Caco-2 (cell line): ENCODE measurements at regions not wholly inside any gene's neighbourhood (a gene's known extent, or its start where the extent isn't known, plus 50 kb on each side); places are given as distances from the start of the nearest gene placed in this dataset.

Source experiments
- BruUV-seq: library from RNA; stranded (reverse); fragments of 400-500 nt; replicated peaks from 2 replicates; lab custom pipeline; 2021; lab: Mats Ljungman, UMichigan
- CTCF ChIA-PET: fragments of 300-600 bp; sonication (Branson Sonifier 250); formaldehyde crosslinking; loops from one replicate; lab custom pipeline; 2022; ENCODE audit warnings: antibody characterized with exemption; lab: Charles Lee
- POLR2A ChIA-PET: fragments of 300-600 bp; sonication (Branson Sonifier 250); formaldehyde crosslinking; loops from one replicate; lab custom pipeline; 2022; ENCODE audit warnings: antibody characterized with exemption; lab: Charles Lee
- DNase-seq, 2 experiments: peaks; one replicate each; pipeline versions ENCODE4 v3.0.0 to v3.0.0-alpha.2; 2020 to 2022
- H3K27me3 ChIP-seq: replicated peaks from 2 replicates; pipeline ENCODE4 v1.6.0; 2011; ENCODE audit warnings: low read length; ENCODE audit not compliant: control insufficient read depth, insufficient read depth
- H3K36me3 ChIP-seq: 2 replicates; pipeline ENCODE4 v1.5.1; 2011; ENCODE audit warnings: low read length; ENCODE audit not compliant: control insufficient read depth, insufficient read depth
- H3K4me1 ChIP-seq: fragments of 250-450 bp; sonication (Bioruptor Pico); 2 replicates; pipeline ENCODE4 v1.5.1; 2020; ENCODE audit warnings: mild to moderate bottlenecking
- H3K4me3 ChIP-seq: 2 replicates; pipeline ENCODE4 v1.5.1; 2011; ENCODE audit warnings: low read depth, mild to moderate bottlenecking, control low read depth, low read length
- H3K9me3 ChIP-seq: fragments of 250-450 bp; sonication (Bioruptor Pico); 2 replicates; pipeline ENCODE4 v1.5.1; 2020; ENCODE audit warnings: mild to moderate bottlenecking, moderate library complexity
- H3K27ac Mint-ChIP-seq: one replicate; pipeline ENCODE4 v1.8.0; 2022; ENCODE audit warnings: mixed read lengths; ENCODE audit not compliant: unreplicated experiment
- H3K27me3 Mint-ChIP-seq: one replicate; pipeline ENCODE4 v1.8.0; 2022; ENCODE audit warnings: mixed read lengths; ENCODE audit not compliant: insufficient read depth, unreplicated experiment
- H3K36me3 Mint-ChIP-seq: one replicate; pipeline ENCODE4 v1.8.0; 2022; ENCODE audit warnings: mild to moderate bottlenecking, mixed read lengths; ENCODE audit not compliant: insufficient read depth, unreplicated experiment
- H3K4me1 Mint-ChIP-seq: one replicate; pipeline ENCODE4 v1.8.0; 2022; ENCODE audit warnings: low read depth, mixed read lengths; ENCODE audit not compliant: unreplicated experiment
- H3K4me3 Mint-ChIP-seq: one replicate; pipeline ENCODE4 v1.8.0; 2022; ENCODE audit warnings: mild to moderate bottlenecking, moderate library complexity, mixed read lengths; ENCODE audit not compliant: unreplicated experiment
- H3K9me3 Mint-ChIP-seq: one replicate; pipeline ENCODE4 v1.8.0; 2022; ENCODE audit warnings: mixed read lengths; ENCODE audit not compliant: unreplicated experiment
- CTCF ChIP-seq, 2 experiments: fragments of 200-600 bp in 1 of 2; IDR thresholded peaks; 1 replicate in 1 of 2; 2 replicates in 1 of 2; pipeline versions ENCODE4 v1.5.1 to v1.8.0; 2011 to 2022; ENCODE audit warnings: antibody characterized with exemption in 1 of 2, control low read depth in 1 of 2, inconsistent platforms in 1 of 2, low read depth in 1 of 2, low read length in 1 of 2, mild to moderate bottlenecking in 1 of 2, moderate library complexity in 1 of 2; ENCODE audit not compliant: insufficient read depth in 1 of 2, severe bottlenecking in 1 of 2, unreplicated experiment in 1 of 2
- intact Hi-C: fragments of 100-400 bp; cut with micrococcal nuclease; formaldehyde crosslinking; loops from one replicate; pipeline ENCODE4 v1.10.0; 2022; ENCODE audit not compliant: unreplicated experiment

GRCh38 chr3:5707794-5708193, 520.3 kb downstream of the EDEM1 start:
- CTCF ChIA-PET = no interaction called here
- BruUV-seq = no TSS peak

GRCh38 chr3:5709714-5710113, 522.2 kb downstream of the EDEM1 start:
- Histone ChIP-seq H3K9me3 (0 out of 2 replicates have a peak, but pooled peaks cover 3% of the 10 kb centered on the region), H3K4me3 (no peak overlapping the region), H3K27me3 (no peaks in the 10 kb centered on the region), H3K36me3 (no peaks in the 10 kb centered on the region), H3K4me1 (no peaks in the 10 kb centered on the region)
- H3K4me1 Mint-ChIP-seq = peaks cover 9% of the 10 kb centered on the region
- H3K27ac Mint-ChIP-seq = no peak overlapping the region
- H3K36me3 Mint-ChIP-seq = no peaks in the 10 kb centered on the region
- ChIA-PET POLR2A (no interaction called here), CTCF (no interaction called here)
- H3K27me3 Mint-ChIP-seq = no peaks in the 10 kb centered on the region
- H3K4me3 Mint-ChIP-seq = no peak overlapping the region
- DNase-seq = no peak
- peaks cover 6% of the 10 kb centered on the region for H3K9me3 Mint-ChIP-seq
- intact Hi-C loops = no loop called here
- TF ChIP-seq CTCF (IDR thresholded peaks at IDR 0.05; ENCODE audit: insufficient read depth in 1 of 2, low read depth in 1 of 2, low read length in 1 of 2, severe bottlenecking in 1 of 2, unreplicated experiment in 1 of 2) = no peak
- BruUV-seq = no TSS peak

More at GRCh38 chr3:5707794-5708193, 520.3 kb downstream of the EDEM1 start:
- TF ChIP-seq CTCF (IDR thresholded peaks at IDR 0.05; ENCODE audit: insufficient read depth in 1 of 2, low read depth in 1 of 2, low read length in 1 of 2, severe bottlenecking in 1 of 2, unreplicated experiment in 1 of 2) = no peak
- 0 out of 2 replicates have a peak, but pooled peaks cover 3% of the 10 kb centered on the region for H3K9me3 ChIP-seq
- intact Hi-C loops = no loop called here
- Mint-ChIP-seq H3K4me1 (peaks cover 9% of the 10 kb centered on the region), H3K36me3 (no peaks in the 10 kb centered on the region), H3K9me3 (peaks cover 6% of the 10 kb centered on the region), H3K4me3 (no peak overlapping the region), H3K27ac (no peak overlapping the region), H3K27me3 (no peaks in the 10 kb centered on the region)
- no peaks in the 10 kb centered on the region for H3K27me3 ChIP-seq
- H3K4me1 ChIP-seq = no peaks in the 10 kb centered on the region
- POLR2A ChIA-PET = no interaction called here
- no peak overlapping the region for H3K4me3 ChIP-seq
- DNase-seq = no peak
- no peaks in the 10 kb centered on the region for H3K36me3 ChIP-seq

GRCh38 chr3:5710718-5711117, 523.2 kb downstream of the EDEM1 start:
- H3K27me3 ChIP-seq = no peaks in the 10 kb centered on the region
- Mint-ChIP-seq H3K27me3 (no peaks in the 10 kb centered on the region), H3K4me3 (no peak overlapping the region), H3K27ac (no peak overlapping the region), H3K36me3 (no peaks in the 10 kb centered on the region), H3K4me1 (peaks cover 9% of the 10 kb centered on the region), H3K9me3 (peaks cover 6% of the 10 kb centered on the region)
- 0 out of 2 replicates have a peak, but pooled peaks cover 3% of the 10 kb centered on the region for H3K9me3 ChIP-seq
- no TSS peak for BruUV-seq
- no peak overlapping the region for H3K4me3 ChIP-seq
- intact Hi-C loops = no loop called here
- ChIA-PET POLR2A (no interaction called here), CTCF (no interaction called here)
- DNase-seq = no peak
- H3K4me1 ChIP-seq = no peaks in the 10 kb centered on the region
- TF ChIP-seq CTCF (IDR thresholded peaks at IDR 0.05; ENCODE audit: insufficient read depth in 1 of 2, low read depth in 1 of 2, low read length in 1 of 2, severe bottlenecking in 1 of 2, unreplicated experiment in 1 of 2) = no peak
- H3K36me3 ChIP-seq = no peaks in the 10 kb centered on the region
